Left lung (tissue), 4 donors: ENCODE measurements at regions not wholly inside any gene's neighbourhood (a gene's known extent, or its start where the extent isn't known, plus 50 kb on each side); places are given as distances from the start of the nearest gene placed in this dataset.
"Not testable (repeated sequence)": the region's sequence is repeated elsewhere in the genome, so short reads cannot be mapped to it uniquely, and the experiment has no call there.

Experiments used
- ATAC-seq: fragments of 200-7000 bp; cut with Tn5 transposase; one replicate; pipeline ENCODE4 v1.9.1; 2020; ENCODE audit warnings: moderate library complexity
- DNase-seq, 4 donors: peaks; one replicate each; pipeline ENCODE4 v3.0.0-alpha.2; 2013 to 2020
- H3K27ac ChIP-seq, 2 donors: fragments of 200-600 bp; sonication (generic) in 1 of 2; one replicate each; pipeline versions ENCODE4 v1.5.0 to v1.8.0; 2020 to 2021
- H3K27me3 ChIP-seq, 2 donors: fragments of 200-600 bp; sonication (generic) in 1 of 2; one replicate each; pipeline versions ENCODE4 v1.5.0 to v1.8.0; 2020 to 2021
- H3K36me3 ChIP-seq, 2 donors: fragments of 200-600 bp; sonication (generic) in 1 of 2; one replicate each; pipeline versions ENCODE4 v1.5.0 to v1.8.0; 2020 to 2021
- H3K4me1 ChIP-seq, 2 donors: fragments of 200-600 bp; one replicate each; pipeline ENCODE4 v1.8.0; 2021
- H3K4me3 ChIP-seq, 2 donors: fragments of 200-600 bp; sonication (generic) in 1 of 2; one replicate each; pipeline versions ENCODE4 v1.5.0 to v1.8.0; 2020 to 2021; ENCODE audit warnings: mild to moderate bottlenecking in 1 of 2
- H3K9me3 ChIP-seq, 2 donors: fragments of 200-600 bp; sonication (generic) in 1 of 2; one replicate each; pipeline versions ENCODE4 v1.5.0 to v1.8.0; 2020 to 2021
- CTCF ChIP-seq, 2 donors: fragments of 200-600 bp; sonication (generic) in 1 of 2; IDR thresholded peaks; one replicate each; pipeline versions ENCODE4 v1.5.0 to v1.8.0; 2021; ENCODE audit warnings: antibody characterized with exemption in 2 of 2
- intact Hi-C, 2 donors: fragments of 100-400 bp; cut with DNase I; formaldehyde crosslinking; loops; one replicate each; pipeline versions ENCODE4 v1.11.2 to v1.14.2; 2022
- donor health status: DM: no; HTN: yes; CAD: no.
- donor health status: DM: no; HTN: no; CAD: no.

DNA sequence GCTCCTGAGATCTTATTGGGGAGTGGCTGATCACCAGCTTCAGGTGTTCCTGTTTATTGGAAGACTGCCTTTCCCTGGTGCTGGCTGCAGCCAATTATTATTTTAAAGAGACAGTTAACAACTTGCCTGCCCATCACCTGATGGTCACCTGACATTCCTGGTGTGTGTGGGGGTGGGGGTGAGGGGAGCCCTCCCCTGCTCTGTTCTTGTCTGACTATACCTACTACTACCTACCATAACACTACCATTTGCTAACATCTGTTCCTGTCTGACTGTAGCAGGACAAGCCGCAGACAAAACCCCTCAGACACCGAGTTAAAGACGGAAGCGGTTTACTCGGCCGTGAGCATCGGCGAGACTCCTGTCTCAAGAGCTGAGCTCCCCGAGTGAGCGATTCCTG, 54.9 kb upstream of the NBPF3 start:
- H3K27me3 ChIP-seq, result peaks cover 0 to 37% of the 10 kb centered on the region in 2 donors
- intact Hi-C loops, result no loop called here
- H3K4me1 ChIP-seq, result peaks cover 0 to 9% of the 10 kb centered on the region in 2 donors
- H3K36me3 ChIP-seq, result no peaks in the 10 kb centered on the region
- H3K9me3 ChIP-seq, result peaks cover 0 to 4% of the 10 kb centered on the region in 2 donors
- ATAC-seq (peak; percentile 10), DNase-seq (no peak)
- no peak overlapping the region for H3K4me3 ChIP-seq
- no peak for TF ChIP-seq CTCF (IDR thresholded peaks at IDR 0.05)
- H3K27ac ChIP-seq, result no peak overlapping the region

DNA sequence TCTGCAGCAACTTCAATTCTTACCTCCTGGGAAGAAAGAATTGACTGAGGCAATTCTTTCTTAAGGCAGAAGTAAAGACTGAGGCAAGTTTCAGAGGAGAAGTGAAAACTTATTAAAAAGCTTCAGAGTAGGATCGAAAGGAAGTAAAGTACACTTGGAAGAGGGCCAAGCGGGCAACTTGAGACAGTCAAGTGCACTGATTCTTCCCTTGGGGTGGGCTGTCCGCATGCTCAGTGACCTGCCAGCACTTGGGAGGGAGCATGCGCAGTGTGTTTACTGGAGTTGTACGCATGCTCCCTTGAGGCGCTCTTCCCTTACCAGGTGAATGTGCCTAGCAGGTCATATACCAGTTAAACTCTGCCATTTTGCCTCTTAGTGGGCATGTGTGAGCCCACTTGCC, 55.3 kb upstream of the NBPF3 start:
- ATAC-seq, result peak; percentile 87
- no peak for TF ChIP-seq CTCF (IDR thresholded peaks at IDR 0.05)
- no peak overlapping the region for H3K27ac ChIP-seq
- peak in 2 of 4 donors; percentile 69 to 76 for DNase-seq
- H3K4me1 ChIP-seq, result peaks cover 0 to 9% of the 10 kb centered on the region in 2 donors
- peaks cover 0 to 5% of the 10 kb centered on the region in 2 donors for H3K9me3 ChIP-seq
- peaks cover 0 to 34% of the 10 kb centered on the region in 2 donors for H3K27me3 ChIP-seq
- H3K4me3 ChIP-seq, result no peak overlapping the region
- intact Hi-C loops, result no loop called here
- H3K36me3 ChIP-seq, result no peaks in the 10 kb centered on the region

DNA sequence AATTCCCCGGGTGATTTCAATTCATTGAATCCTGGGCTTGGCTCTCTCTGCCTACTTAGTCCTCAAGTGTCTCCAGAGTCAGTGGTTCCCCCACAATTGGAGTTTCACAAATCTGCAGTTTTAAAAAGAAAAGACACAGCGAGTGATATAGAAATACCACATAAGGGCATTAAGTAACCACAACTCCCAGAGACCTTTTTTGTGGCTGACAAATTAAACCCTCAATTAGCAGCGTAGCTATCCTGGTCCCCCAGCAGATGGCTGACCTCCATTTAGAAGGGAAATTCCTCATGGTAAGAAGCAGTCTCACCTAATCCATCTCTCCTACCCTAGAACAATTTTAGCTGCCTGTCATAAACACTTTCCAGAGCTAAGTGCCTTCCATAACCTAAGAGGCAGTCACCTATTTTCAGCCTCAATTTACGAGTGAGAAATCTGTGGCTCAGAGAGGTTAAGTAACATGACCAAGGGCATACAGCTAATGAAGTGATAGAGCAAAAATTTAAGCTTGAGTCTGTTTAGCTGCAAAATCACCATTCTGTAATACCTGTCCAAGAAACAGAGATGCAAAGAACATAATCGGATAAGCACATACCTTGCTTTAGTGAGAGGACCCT, 56.0 kb upstream of the NBPF3 start:
- Histone ChIP-seq H3K4me3 (no peak overlapping the region), H3K27me3 (peaks cover 0 to 34% of the 10 kb centered on the region in 2 donors), H3K4me1 (peaks cover 0 to 9% of the 10 kb centered on the region in 2 donors), H3K36me3 (no peaks in the 10 kb centered on the region), H3K9me3 (peaks cover 0 to 5% of the 10 kb centered on the region in 2 donors), H3K27ac (no peak overlapping the region)
- intact Hi-C loops, result no loop called here
- DNase-seq (no peak), ATAC-seq (peak; percentile 23)
- TF ChIP-seq CTCF (IDR thresholded peaks at IDR 0.05), result no peak

DNA sequence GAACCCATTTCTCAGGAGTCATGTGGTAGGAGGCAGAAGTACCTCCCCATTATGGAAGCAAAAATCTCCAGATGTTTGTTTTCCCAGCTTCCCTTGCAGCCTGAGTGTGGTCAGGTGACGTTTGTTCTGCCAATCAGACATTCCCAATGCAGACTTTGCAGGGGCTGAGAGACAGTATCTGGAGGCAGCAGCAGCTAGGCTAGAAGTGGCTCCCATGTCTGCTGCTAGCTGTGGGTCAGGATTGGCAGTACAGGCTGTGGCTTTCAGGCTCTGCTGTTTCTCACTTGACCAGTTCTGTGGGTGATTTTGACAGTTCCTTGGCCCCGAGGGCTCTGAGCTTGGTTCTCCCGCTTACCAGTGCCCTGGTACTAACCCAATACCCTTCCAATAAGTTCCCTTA, 58.6 kb upstream of the NBPF3 start:
- Histone ChIP-seq H3K36me3 (no peaks in the 10 kb centered on the region), H3K27ac (no peak overlapping the region), H3K4me3 (no peak overlapping the region), H3K27me3 (peaks cover 0 to 34% of the 10 kb centered on the region in 2 donors), H3K4me1 (peaks cover 0 to 9% of the 10 kb centered on the region in 2 donors), H3K9me3 (peaks cover 0 to 5% of the 10 kb centered on the region in 2 donors)
- DNase-seq (no peak), ATAC-seq (no peak)
- TF ChIP-seq CTCF (IDR thresholded peaks at IDR 0.05), result no peak
- intact Hi-C loops, result no loop called here

DNA sequence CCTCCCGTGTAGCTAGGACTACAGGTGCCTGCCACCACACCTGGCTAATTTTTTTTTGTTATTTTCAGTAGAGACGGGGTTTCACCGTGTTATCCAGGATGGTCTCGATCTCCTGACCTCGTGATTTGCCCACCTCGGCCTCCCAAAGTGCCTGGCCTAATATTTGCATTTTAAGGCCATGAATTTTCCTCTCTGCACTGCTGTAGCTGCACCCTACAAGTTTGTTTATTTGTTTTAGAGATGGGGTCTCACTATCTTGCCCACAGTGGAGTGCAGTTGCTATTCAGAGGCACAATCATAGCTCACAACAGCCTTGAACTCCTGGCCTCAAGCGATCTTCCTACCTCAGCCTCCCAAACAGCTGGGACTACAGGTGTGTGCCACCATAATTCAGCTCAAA, 59.8 kb upstream of the NBPF3 start:
- H3K9me3 ChIP-seq, intact Hi-C loops, H3K36me3 ChIP-seq, ATAC-seq, DNase-seq, H3K27ac ChIP-seq, H3K4me1 ChIP-seq, H3K4me3 ChIP-seq: not testable (repeated sequence)
- H3K27me3 ChIP-seq, result peaks cover 0 to 34% of the 10 kb centered on the region in 2 donors

DNA sequence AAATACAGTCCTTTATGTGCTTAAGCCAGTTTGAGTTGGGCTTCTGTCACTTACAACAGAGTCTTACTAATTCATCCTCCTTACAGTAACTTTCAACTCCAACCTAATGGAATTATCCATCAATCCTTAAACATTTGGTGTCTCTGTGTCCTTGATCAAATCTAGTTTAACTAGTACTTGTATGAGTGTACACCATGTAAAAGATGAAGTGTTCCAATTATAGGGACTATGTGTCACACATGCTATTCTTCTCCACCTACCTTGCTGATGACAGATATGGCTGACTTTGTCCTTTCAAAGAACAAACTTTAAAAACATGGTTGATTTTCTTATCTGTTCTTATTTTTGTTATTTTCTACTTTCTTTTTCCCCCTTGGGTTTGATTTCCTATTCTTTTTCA, 60.4 kb upstream of the NBPF3 start:
- intact Hi-C loops, result no loop called here
- Histone ChIP-seq H3K4me3 (no peak overlapping the region), H3K27me3 (peaks cover 0 to 34% of the 10 kb centered on the region in 2 donors), H3K36me3 (no peaks in the 10 kb centered on the region), H3K9me3 (peaks cover 0 to 5% of the 10 kb centered on the region in 2 donors), H3K27ac (no peak overlapping the region), H3K4me1 (peaks cover 0 to 5% of the 10 kb centered on the region in 2 donors)
- peak; percentile 12 for ATAC-seq
- no peak for TF ChIP-seq CTCF (IDR thresholded peaks at IDR 0.05)
- no peak for DNase-seq
